Gastrocnemius medialis (tissue), 4 donors: ENCODE measurements at regions not wholly inside any gene's neighbourhood (a gene's known extent, or its start where the extent isn't known, plus 50 kb on each side); places are given as distances from the start of the nearest gene placed in this dataset.
A peak's percentile ranks its signal among the peaks of the same experiment; 100 is the strongest.

Experiments
- ATAC-seq, 2 donors: fragments of 150-250 bp; one replicate each; pipeline ENCODE4 v1.9.1; 2016
- DNase-seq, 2 donors: peaks; one replicate each; pipeline ENCODE4 v3.0.0-alpha.2; 2019
- H3K27ac ChIP-seq, 4 donors: fragments of 200-600 bp; sonication (generic); 1 replicate in 1 of 4; 2 replicates in 3 of 4; pipeline ENCODE4 v1.5.1; 2016 to 2018; ENCODE audit warnings: mild to moderate bottlenecking in 2 of 4, moderate library complexity in 1 of 4
- H3K27me3 ChIP-seq, 3 donors: fragments of 200-600 bp; sonication (generic) in 2 of 3; 1 replicate in 1 of 3; 2 replicates in 2 of 3; pipeline versions ENCODE4 v1.5.1 to v1.6.0; 2016 to 2019; ENCODE audit warnings: mild to moderate bottlenecking in 1 of 3, moderate library complexity in 1 of 3
- H3K36me3 ChIP-seq, 2 donors: fragments of 200-600 bp; sonication (generic) in 1 of 2; one replicate each; pipeline ENCODE4 v1.5.1; 2017 to 2018
- H3K4me1 ChIP-seq, 2 donors: fragments of 200-600 bp; sonication (generic) in 1 of 2; one replicate each; pipeline ENCODE4 v1.5.1; 2016 to 2017; ENCODE audit warnings: mild to moderate bottlenecking in 2 of 2
- H3K4me3 ChIP-seq, 4 donors: fragments of 200-600 bp; sonication (generic) in 3 of 4; 1 replicate in 1 of 4; 2 replicates in 3 of 4; pipeline ENCODE4 v1.5.1; 2016 to 2019; ENCODE audit warnings: mild to moderate bottlenecking in 2 of 4
- H3K9me3 ChIP-seq, 3 donors: fragments of 200-600 bp; sonication (generic) in 2 of 3; 1 replicate in 1 of 3; 2 replicates in 2 of 3; pipeline ENCODE4 v1.5.1; 2016 to 2019
- CTCF ChIP-seq, 5 experiments: fragments of 450-650 bp in 3 of 5; fragments of 200-600 bp in 2 of 5; sonication (generic) in 2 of 5; IDR thresholded peaks in 4 of 5; conservative IDR thresholded peaks in 1 of 5; 1 replicate in 4 of 5; 2 replicates in 1 of 5; pipeline ENCODE4 v1.5.1; 2016 to 2019; ENCODE audit warnings: antibody characterized with exemption in 5 of 5, mild to moderate bottlenecking in 3 of 5, moderate library complexity in 3 of 5
- POLR2A ChIP-seq, 2 donors: fragments of 450-650 bp; IDR thresholded peaks; one replicate each; pipeline ENCODE4 v1.6.1; 2017; ENCODE audit warnings: antibody characterized with exemption in 2 of 2, mild to moderate bottlenecking in 2 of 2, moderate library complexity in 2 of 2
- in situ Hi-C, 4 donors: fragments of 200-750 bp; cut with MboI; loops; one replicate each; pipeline versions ENCODE4 v1.15.0 to v1.8.0; 2017; ENCODE audit warnings: low sequenced_read_pairs in 4 of 4
- intact Hi-C: fragments of 100-400 bp; cut with DNase I; formaldehyde crosslinking; loops from one replicate; pipeline ENCODE4 v1.15.1; 2023; ENCODE audit warnings: low total_unique reads

GRCh38 chr3:193784822-193785221, 191.8 kb downstream of the OPA1 start:
- TF ChIP-seq CTCF (IDR thresholded peaks at IDR 0.05 in 4 of 5, conservative IDR thresholded peaks at IDR 0.05 in 1 of 5) (no peak), POLR2A (IDR thresholded peaks at IDR 0.05) (no peak)
- Histone ChIP-seq H3K27ac (no peak overlapping the region), H3K9me3 (no peaks in the 10 kb centered on the region), H3K4me3 (no peak overlapping the region), H3K36me3 (no peaks in the 10 kb centered on the region), H3K27me3 (peaks cover 0 to 4% (median 2%) of the 10 kb centered on the region in 3 donors), H3K4me1 (peaks cover 12 to 15% of the 10 kb centered on the region in 2 donors)
- ATAC-seq (no peak), DNase-seq (no peak)
- intact Hi-C loops (loop anchor here (10.0 kb wide), 1 partner anchor 290 kb away; no protein-coding TSS in a partner anchor), in situ Hi-C loops (loop anchor here (5.0 to 25.0 kb wide), 4 partner anchors 202 to 532 kb away; partner anchors contain the start of gene HES1 (in 3 of the 4))

GRCh38 chr3:193787496-193787870, 194.5 kb downstream of the OPA1 start:
- peaks cover 7 to 8% of the 10 kb centered on the region in 2 donors for H3K4me1 ChIP-seq
- no peak overlapping the region for H3K4me3 ChIP-seq
- H3K36me3 ChIP-seq: no peaks in the 10 kb centered on the region
- TF ChIP-seq POLR2A (IDR thresholded peaks at IDR 0.05) (no peak), CTCF (IDR thresholded peaks at IDR 0.05 in 4 of 5, conservative IDR thresholded peaks at IDR 0.05 in 1 of 5) (no peak)
- no peaks in the 10 kb centered on the region for H3K27me3 ChIP-seq
- ATAC-seq (no peak), DNase-seq (no peak)
- no peaks in the 10 kb centered on the region for H3K9me3 ChIP-seq
- intact Hi-C loops (loop anchor here (10.0 kb wide), 1 partner anchor 287 kb away; no protein-coding TSS in a partner anchor), in situ Hi-C loops (loop anchor here (5.0 to 25.0 kb wide), 4 partner anchors 200 to 530 kb away; partner anchors contain the start of gene HES1 (in 3 of the 4))
- H3K27ac ChIP-seq: no peak overlapping the region

- TF ChIP-seq POLR2A (IDR thresholded peaks at IDR 0.05): no peak
- TF ChIP-seq CTCF (IDR thresholded peaks at IDR 0.05 in 4 of 5, conservative IDR thresholded peaks at IDR 0.05 in 1 of 5): peak; percentile 68 to 89 (median 78)
- peak; percentile 93 to 97 for ATAC-seq
- intact Hi-C loops: loop anchor here (1.0 to 10.0 kb wide), 3 partner anchors 286 to 526 kb away; no protein-coding TSS in a partner anchor
- Histone ChIP-seq H3K4me1 (peaks cover 7 to 8% of the 10 kb centered on the region in 2 donors), H3K36me3 (no peaks in the 10 kb centered on the region), H3K4me3 (no peak overlapping the region), H3K27me3 (no peaks in the 10 kb centered on the region), H3K27ac (no peak overlapping the region), H3K9me3 (no peaks in the 10 kb centered on the region)
- in situ Hi-C loops: loop anchor here (5.0 to 25.0 kb wide), 4 partner anchors 199 to 529 kb away; partner anchors contain the start of gene HES1 (in 3 of the 4)
- peak; percentile 30 to 53 for DNase-seq
Measured at GRCh38 chr3:193788189-193788991, 195.4 kb downstream of the OPA1 start.

- Histone ChIP-seq H3K36me3 (no peaks in the 10 kb centered on the region), H3K9me3 (no peaks in the 10 kb centered on the region), H3K4me1 (peaks cover 7 to 8% of the 10 kb centered on the region in 2 donors), H3K4me3 (no peak overlapping the region), H3K27me3 (no peaks in the 10 kb centered on the region), H3K27ac (no peak overlapping the region)
- ATAC-seq (no peak), DNase-seq (no peak)
- in situ Hi-C loops: loop anchor here (5.0 to 25.0 kb wide), 4 partner anchors 198 to 528 kb away; partner anchors contain the start of gene HES1 (in 3 of the 4)
- TF ChIP-seq POLR2A (IDR thresholded peaks at IDR 0.05) (no peak), CTCF (IDR thresholded peaks at IDR 0.05 in 4 of 5, conservative IDR thresholded peaks at IDR 0.05 in 1 of 5) (no peak)
- intact Hi-C loops: loop anchor here (2.0 to 10.0 kb wide), 2 partner anchors 285 to 525 kb away; no protein-coding TSS in a partner anchor
Measured at GRCh38 chr3:193789455-193789854, 196.4 kb downstream of the OPA1 start.
